ENCODE measurements at regions not wholly inside any gene's neighbourhood (a gene's known extent, or its start where the extent isn't known, plus 50 kb on each side); places are given as distances from the start of the nearest gene placed in this dataset.

GRCh38 chr16:51450909-51451308, 299.8 kb upstream of the SALL1 start:
- no peak for DNase-seq (ENCODE audit: extremely low read depth in 1 of 2, low read depth in 1 of 2)

- DNase-seq (ENCODE audit: extremely low read depth in 1 of 2, low read depth in 1 of 2) = no peak
Measured at GRCh38 chr16:51450376-51450775, 299.3 kb upstream of the SALL1 start.

- DNase-seq (ENCODE audit: extremely low read depth in 1 of 2, low read depth in 1 of 2) = no peak
Measured at GRCh38 chr16:51449441-51449840, 298.4 kb upstream of the SALL1 start.

GRCh38 chr16:51445250-51445649, 294.2 kb upstream of the SALL1 start:
- no peak for DNase-seq (ENCODE audit: extremely low read depth in 1 of 2, low read depth in 1 of 2)

GRCh38 chr16:51443934-51444333, 292.9 kb upstream of the SALL1 start:
- no peak for DNase-seq (ENCODE audit: extremely low read depth in 1 of 2, low read depth in 1 of 2)

GRCh38 chr16:51442141-51442870, 291.2 kb upstream of the SALL1 start:
- no peak for DNase-seq (ENCODE audit: extremely low read depth in 1 of 2, low read depth in 1 of 2)

GRCh38 chr16:51440131-51440889, 289.2 kb upstream of the SALL1 start:
- DNase-seq (ENCODE audit: extremely low read depth in 1 of 2, low read depth in 1 of 2) = no peak

- no peak for DNase-seq (ENCODE audit: extremely low read depth in 1 of 2, low read depth in 1 of 2)
Measured at GRCh38 chr16:51439271-51439670, 288.2 kb upstream of the SALL1 start.

- DNase-seq (ENCODE audit: extremely low read depth in 1 of 2, low read depth in 1 of 2) = no peak
Measured at GRCh38 chr16:51436742-51437141, 285.7 kb upstream of the SALL1 start.

GRCh38 chr16:51434567-51435198, 283.6 kb upstream of the SALL1 start:
- no peak for DNase-seq (ENCODE audit: extremely low read depth in 1 of 2, low read depth in 1 of 2)

GRCh38 chr16:51433599-51433998, 282.5 kb upstream of the SALL1 start:
- no peak for DNase-seq (ENCODE audit: extremely low read depth in 1 of 2, low read depth in 1 of 2)

- no peak for DNase-seq (ENCODE audit: extremely low read depth in 1 of 2, low read depth in 1 of 2)
Measured at GRCh38 chr16:51431517-51432241, 280.6 kb upstream of the SALL1 start.

GRCh38 chr16:51430716-51431369, 279.8 kb upstream of the SALL1 start:
- no peak for DNase-seq (ENCODE audit: extremely low read depth in 1 of 2, low read depth in 1 of 2)

GRCh38 chr16:51429041-51429440, 278.0 kb upstream of the SALL1 start:
- no peak for DNase-seq (ENCODE audit: extremely low read depth in 1 of 2, low read depth in 1 of 2)

- no peak for DNase-seq (ENCODE audit: extremely low read depth in 1 of 2, low read depth in 1 of 2)
Measured at GRCh38 chr16:51427085-51427484, 276.0 kb upstream of the SALL1 start.

- no peak for DNase-seq (ENCODE audit: extremely low read depth in 1 of 2, low read depth in 1 of 2)
Measured at GRCh38 chr16:51426276-51426675, 275.2 kb upstream of the SALL1 start.

- DNase-seq (ENCODE audit: extremely low read depth in 1 of 2, low read depth in 1 of 2) = no peak
Measured at GRCh38 chr16:51420247-51420646, 269.2 kb upstream of the SALL1 start.

GRCh38 chr16:51419768-51420167, 268.7 kb upstream of the SALL1 start:
- DNase-seq (ENCODE audit: extremely low read depth in 1 of 2, low read depth in 1 of 2) = no peak

GRCh38 chr16:51418258-51418657, 267.2 kb upstream of the SALL1 start:
- no peak for DNase-seq (ENCODE audit: extremely low read depth in 1 of 2, low read depth in 1 of 2)

- DNase-seq (ENCODE audit: extremely low read depth in 1 of 2, low read depth in 1 of 2) = no peak
Measured at GRCh38 chr16:51416926-51417325, 265.9 kb upstream of the SALL1 start.

- DNase-seq (ENCODE audit: extremely low read depth in 1 of 2, low read depth in 1 of 2) = no peak
Measured at GRCh38 chr16:51410125-51410524, 259.1 kb upstream of the SALL1 start.
